HG03139 (cell line): ENCODE measurements at regions not wholly inside any gene's neighbourhood (a gene's known extent, or its start where the extent isn't known, plus 50 kb on each side); places are given as distances from the start of the nearest gene placed in this dataset.

Source experiments
- ATAC-seq: cut with Tn5 transposase; IDR thresholded peaks from one replicate; pipeline ENCODE4 v1.9.1; 2021; ENCODE audit not compliant: unreplicated experiment

DNA sequence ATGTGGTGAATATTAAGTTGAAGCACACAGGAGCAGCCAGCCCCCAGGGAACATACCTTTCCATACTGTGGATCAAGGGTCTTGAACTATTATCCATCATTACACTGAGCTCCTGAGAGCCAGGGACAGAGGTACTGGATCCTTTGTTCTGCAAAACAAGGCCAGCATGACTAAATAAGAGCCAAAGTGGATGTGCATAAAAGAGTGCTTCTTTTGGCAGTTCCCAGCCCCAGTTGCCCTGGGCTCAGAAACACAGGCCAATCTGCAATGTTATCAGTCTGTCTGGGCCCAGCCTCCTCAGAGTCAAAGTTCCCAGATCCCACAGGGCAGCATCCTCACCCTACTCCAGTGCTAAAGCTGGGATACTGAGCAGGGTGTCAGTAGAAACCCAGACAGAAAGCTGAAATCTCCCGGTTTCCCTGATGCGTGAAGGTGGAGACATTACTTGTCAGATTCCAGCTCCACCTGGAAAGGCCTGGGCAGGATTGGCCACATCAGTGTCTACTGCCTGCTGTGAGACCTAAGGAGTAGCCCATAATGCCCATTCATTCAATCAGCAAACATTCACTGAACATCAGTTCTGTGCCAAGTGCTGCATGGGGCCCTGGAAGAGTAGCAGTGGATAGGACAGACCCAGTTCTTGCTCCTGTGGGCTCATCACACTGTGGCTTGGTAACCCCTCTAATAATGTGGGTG is 342.7 kb downstream of the CXCL12 start:
- ATAC-seq, result no peak

DNA sequence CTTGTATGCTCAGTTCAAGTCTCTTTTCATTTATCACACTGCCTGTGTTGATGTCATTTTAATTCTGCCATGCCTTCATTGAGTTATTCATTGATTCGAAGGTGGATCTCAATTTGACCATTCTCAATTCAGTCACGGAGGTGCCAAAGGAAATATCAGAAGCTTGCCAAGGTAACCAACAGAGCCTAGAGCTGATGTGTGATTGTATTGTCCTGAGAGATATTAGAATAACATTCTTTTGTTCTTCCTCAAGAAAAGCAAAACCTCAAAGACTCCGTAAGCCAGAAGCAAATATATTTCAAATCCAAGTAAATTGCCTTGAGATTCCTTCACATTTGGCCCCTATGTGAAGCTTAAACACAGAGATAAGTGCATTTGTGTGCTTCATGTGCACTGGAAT is 345.3 kb downstream of the CXCL12 start:
- no peak for ATAC-seq

DNA sequence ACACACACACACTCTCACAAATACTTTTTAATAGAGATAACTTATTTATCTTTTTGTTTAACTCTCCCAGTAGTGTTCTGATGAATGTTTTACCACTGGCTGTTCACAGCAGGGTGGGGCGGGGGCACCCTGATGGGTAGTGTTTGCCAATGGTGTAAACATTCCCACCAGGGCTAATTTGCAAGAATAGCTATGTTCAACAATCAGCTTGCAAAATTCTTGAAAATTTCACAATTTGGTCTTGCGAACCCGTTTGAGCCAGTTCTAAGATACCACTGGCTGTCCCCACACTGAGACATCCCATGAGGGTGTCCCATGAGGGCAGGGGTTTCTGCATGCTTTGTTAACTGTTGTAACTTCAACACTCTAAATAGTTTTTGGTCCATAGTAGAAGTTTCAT is 348.5 kb downstream of the CXCL12 start:
- ATAC-seq, result no peak

DNA sequence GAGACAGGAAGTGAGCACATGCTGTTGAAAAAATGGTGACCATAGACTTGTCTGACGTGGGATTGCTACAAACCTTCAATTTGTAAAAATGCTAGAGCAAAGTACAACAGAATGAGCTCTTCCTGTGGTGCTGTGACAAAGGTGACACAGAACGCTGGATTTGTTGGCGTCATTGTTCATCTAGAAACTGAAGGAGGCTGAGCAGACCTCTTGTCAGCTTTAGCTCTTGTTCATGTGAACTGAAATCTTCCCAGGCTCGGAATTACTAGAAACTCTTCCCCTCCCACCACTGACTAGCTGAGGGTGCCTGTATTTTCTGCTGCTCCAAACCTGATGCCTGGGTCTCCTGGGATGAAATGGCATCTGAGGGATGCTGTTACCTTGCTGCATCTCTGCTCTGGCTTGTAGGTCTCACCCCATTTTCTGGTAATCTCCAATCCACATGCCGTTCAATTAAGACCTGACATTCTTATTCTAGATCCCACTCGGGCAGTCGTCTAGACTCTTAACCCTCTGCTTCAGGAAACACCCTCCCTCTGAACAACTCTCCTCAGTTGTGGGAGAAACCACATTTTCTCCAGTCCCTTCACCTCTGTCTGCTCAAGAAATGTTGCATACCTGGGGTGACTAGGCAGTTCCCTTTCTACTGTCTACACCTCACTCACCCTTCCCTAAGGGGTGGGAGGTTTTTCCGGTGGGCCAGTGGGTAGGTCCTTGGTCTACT is 349.3 kb downstream of the CXCL12 start:
- no peak for ATAC-seq

DNA sequence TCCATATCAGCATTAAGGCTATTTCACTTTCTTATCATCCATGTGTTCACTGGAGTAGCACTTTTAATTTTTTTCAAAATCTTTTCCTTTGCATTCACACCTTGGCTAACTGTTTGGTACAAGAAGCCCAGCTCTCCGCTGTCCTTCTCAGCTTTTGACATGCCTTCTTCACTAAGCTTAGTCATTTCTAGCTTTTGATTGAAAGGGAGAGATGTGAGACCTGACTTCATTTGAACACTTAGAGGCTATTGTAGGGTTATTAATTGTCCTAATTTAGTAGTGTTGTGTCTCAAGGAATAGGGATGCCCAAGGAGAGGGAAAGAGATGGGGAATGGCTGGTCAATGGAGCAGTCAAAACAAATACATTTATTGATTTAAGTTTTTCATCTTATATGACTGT is 350.0 kb downstream of the CXCL12 start:
- ATAC-seq, result no peak

DNA sequence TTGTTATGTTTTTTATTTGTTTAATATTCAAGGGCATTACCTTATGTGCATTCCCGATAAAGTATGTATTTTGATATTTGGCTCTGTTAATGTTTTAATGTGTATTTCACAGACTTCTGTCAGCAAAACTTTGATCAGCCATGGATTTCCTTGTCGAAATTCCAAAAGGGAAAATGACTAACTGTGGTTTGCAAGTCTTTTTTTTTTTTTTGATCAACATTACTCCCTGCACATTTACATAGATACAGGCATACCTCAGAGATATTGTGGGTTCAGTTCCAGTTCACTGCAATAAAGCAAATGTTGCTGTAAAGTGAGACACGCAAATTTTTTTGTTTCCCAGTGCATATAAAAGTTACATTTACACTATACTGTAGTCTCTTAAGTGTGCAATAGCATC is 351.9 kb downstream of the CXCL12 start:
- ATAC-seq, result no peak

DNA sequence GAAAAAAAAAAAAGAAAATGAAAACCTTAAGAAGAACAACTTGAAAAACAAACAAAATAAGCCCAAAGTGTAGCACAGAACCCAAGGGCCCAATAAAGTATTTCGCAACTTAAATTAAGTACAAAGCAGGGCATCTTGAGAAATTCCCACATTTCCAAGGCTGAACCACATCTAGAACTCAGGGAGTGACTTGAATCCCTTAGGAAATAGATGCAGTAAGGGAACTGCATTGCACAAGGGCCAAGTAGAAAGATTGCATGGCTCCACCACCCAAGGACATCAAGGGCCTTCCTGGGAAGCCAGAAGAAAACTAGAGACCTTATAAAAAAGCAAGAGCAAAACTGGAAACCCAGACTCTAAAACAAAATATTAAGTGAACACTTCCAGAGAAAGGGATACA is 352.7 kb downstream of the CXCL12 start:
- no peak for ATAC-seq

DNA sequence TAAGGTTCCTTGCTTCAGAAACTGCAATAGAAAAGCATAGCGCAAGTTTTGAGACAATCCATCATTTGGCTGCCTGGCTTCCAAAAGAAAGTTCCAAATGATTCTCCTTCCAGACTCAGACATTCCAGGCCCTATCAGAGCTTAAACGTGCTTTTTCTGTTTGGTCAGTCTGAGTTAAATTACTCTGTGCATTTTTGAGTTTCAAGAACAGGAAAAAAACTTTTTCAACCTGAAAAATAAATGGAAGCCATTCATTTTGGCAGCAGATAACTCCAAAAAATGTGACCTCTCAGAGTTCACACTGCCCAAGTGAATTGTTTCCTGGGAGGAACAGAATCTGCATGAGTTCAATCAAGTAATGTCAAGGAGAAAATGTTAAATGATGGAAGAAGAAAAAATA is 354.2 kb downstream of the CXCL12 start:
- ATAC-seq, result no peak

DNA sequence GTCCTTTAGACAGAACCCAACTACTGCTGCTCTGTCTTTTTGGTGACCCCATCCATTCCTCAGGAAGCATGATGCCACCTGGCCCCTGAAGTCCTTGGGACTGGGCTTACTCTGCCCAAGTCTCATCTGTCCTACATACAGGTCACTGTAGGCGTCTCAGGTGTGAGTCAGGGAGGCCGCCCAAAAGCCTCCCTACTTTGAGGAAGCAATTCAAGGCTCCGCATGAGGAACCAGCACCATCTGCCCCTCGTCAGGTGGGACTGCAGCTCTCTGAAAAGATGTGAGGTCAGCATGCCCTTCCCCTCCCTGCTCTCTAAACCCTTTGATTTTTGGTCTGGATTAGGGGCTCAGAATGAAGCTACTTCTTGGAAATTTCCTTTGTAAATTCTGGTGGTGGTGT is 354.8 kb downstream of the CXCL12 start:
- peak; percentile 85 for ATAC-seq

DNA sequence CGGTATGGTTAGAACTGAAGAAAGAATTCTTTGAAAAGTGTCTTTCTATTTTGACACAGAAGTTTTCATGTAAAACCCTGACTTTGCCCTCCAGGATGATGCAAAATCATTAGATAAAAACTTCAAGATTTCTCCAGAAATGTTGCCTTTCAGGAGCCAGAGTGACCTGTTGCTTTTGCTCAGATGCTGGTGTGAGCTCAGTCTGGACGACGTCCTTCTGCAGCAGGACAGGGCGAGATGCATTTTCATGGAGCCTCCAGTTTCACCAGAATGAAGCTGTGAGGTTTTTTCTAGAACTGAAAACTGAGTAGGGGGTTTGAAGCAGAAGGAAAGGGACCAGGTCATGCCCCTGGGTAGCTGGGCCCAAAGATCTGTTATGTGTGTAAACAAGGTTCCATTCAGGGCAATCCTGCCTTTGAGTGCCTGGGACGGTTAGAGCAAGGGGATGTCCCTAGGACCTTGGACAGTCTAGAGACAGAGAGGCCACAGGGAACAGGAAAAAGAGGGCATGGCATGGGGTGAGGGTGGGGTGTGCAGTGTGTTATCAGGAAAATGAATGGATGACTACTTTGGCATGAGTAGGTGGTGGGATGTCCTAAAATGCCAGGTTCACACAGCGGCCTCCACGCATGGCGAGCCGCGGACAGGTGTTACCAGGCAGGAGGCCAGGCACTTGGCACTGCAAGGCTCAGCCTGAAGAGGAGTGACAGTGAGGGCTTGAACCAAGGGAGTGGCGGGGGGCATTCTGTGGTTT is 356.3 kb downstream of the CXCL12 start:
- ATAC-seq, result no peak

DNA sequence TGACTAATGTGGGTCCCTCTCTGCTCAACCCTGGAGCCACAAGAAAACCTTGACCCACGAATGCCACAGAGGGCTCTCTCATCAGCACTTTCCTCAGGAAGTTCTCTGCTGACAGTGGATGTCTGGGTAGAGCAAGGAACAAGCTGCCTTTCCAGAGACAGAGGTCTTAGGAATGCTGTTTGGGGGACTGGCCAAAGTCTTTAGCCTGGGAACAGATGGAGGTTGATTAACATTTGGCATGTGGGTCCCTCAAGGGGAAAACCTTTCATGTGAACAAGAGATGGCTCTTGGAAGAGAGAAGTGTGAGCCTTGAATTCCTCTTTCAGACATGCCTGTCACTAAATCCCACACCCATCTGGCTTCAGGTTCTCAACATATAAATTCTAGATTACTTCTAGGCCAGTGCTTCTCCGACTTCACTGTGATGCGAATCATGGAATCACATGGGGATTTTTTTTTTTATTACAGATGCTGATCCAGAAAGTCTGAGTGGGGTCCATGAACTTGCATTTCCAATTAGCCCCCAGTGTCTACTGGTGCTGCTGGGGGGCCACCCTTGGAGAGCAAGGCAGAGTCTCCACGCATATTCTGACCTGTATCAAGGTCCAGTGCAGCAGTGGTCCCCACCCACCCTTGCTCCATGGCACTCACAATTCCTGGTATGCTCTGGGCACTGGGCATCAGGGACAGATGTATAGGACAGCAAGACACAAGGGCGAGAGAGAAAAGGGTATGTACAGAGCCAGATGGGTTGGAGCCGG is 360.4 kb downstream of the CXCL12 start:
- no peak for ATAC-seq

DNA sequence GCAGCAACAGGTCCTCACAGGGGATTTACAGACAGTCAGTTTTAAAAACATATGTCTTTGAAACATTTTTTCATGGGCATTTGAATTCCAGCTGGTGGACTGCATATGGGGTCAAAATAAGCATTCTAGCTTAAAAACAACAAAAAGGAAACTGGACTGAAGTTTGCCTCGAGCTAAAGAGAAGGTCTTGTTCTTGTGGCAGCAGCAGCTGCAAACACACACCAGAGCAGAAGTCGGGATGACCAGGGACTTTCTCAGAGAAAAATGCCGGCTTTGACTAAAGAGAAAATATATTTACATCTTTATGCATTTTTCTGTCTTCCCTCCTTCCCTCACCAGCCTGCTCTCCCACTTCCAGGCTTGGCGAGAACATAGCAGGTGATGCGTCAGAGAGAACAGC is 361.4 kb downstream of the CXCL12 start:
- no peak for ATAC-seq

DNA sequence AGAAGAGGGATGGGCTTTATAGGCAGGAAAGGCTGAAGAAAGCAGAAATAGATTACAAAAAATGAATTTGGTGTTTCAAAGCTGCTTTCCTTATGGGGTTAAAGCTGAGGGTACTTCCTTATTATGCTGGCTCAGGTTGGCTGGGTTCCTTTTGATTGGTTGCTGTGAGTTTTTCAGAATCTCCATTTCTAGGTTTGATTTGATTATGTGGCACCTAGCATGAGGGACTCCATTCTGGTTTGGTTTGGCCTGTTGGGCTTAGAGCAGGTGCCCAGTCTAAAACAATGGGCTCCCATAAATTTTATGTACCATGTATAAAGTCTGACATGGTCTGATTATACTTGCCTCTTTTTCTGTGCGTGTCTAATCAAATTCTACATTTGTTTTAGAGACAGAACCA is 362.7 kb downstream of the CXCL12 start:
- ATAC-seq, result no peak

DNA sequence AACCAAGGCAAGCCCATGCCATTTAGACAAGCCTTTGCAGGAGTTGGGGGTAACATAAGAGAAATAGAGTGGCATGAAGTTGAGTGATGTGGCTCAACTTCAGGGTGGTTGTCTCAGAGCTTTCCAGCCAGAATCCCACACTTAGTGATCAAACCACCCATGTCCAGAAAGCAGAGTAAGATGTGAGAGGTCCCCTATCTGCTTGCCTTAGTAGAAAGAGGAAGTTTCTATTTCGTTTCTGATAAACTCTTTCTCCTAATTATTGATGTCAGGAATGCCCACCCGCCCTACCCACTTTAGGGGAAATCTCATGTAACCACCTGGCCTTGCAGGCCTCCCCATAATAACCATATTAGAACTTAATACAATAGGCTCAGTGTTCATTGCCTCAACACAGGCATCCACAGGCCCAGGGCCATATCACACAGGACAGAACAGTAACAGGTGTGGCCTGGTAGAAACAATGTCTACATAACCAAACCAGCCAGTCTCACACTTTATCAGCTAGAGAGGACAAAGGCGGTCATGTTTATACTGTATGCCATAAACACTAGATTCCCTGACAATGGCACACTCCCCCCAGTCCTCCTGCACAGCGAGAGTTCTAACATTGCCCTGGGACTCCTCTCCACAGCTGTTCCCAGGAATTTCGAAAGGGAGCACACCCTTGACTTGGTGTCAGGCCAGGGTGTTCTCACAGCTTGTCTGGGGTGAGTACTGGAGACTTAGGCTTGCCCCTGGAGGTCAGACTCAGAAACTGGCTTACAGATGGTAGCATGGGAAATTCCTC is 364.4 kb downstream of the CXCL12 start:
- no peak for ATAC-seq

DNA sequence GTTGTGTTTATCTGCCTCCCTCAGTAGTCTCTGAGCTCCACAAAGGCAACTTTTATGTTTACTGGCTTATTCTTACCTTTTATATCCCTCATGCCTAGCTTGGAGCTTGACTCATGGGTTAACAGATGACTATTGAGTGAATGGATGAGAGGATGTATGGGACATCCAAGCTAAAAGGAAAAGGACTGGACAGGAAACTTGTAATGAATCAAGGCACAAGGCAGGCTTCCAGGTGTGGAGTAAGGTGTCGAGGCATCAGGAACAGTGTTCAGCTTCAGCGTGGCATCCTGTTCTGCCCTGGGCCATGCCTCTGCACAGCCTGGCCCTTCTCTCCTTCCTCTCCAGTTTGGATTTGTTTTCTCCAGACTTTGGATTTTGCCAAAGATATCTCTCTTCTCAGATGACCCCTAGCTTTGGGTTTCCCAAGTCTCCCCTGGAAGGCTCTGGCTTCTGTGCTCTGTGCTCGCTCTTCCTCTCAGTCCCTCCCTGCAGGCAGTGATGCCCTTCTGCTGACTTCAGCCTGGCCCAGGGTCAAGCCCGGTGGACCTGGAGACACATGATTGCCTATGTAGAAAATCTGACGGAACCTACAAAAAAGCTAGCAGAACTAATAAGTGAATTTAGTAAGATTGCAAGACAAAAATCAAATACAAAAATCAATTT is 367.3 kb downstream of the CXCL12 start:
- no peak for ATAC-seq

DNA sequence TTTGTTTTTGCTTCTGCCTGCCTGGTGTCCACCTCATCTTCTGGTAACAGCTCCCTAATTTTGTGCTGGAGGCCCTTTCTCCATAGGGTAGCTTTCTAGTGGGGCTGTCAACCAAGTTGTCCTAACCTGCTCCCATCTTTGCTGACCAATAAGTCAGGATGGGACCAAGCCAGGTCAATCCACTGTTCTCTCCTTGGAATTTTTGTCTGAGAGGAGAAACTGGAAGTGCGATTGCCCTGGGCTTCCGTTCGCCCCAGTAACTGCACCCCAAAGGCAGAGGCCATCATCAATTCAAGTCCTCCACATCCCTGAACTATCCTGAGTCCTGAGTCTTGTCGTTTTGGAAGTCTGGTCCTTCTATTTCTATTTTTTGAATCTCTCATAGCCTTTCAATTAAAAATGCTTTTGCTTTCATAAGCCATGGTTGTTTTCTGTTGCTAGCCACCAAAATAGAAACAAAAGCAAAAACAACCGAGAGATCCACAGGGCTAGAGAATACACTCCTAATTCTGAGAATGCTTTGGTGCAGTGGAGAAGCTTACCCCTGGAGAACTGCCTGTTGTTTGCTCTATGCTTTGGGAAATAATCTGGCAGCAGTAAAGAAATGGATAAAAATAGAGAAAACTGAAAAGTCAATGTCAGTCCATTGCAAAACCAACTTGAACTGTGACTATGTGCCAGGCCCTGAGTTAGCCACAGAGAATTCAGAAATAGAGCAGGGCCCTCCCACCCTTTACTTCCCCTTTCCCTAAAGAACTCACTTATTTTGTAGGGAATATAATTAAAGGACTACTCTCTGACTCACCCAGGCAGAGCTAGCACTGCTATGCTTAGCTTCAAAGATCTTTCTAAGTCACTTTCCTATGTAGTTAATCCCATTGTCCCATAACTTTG is 368.1 kb downstream of the CXCL12 start:
- no peak for ATAC-seq

DNA sequence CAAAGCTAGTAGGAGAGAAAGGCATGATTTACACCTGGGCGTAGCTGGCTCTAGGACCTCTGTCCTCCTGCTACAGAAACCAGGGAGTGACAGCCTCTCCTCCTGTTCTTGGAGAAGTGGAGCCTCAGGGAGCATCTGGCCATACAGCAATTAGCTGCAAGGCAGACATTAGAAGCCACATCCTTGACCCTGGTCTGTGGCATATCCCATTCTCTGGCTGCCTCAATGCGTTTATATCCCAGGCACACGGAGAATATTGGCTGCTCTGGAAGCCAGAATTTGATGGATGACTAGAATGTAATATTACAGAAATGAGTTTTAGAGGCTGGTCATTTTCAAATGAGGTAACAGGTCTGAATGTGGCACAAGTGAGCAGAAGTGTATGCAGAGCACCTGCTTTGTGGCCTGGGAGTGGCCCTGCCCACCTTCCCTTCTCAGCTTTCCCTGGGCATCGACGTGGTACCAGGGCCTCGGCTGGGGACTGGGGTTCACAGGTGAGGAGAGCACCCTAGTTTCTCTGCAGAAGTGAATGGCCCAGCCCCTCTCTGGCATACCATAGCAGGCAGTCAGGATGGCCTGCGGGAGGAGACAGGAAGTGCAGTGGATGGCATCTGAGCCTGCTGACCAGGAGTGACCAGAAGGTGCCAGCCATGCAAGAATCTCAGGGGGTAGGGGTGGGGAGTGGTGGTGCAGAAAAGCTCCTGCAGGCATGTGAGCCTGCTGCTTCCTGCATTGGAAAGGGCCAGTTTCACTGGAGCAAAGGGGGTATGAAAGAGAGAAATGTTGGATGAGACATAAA is 367.2 kb upstream of the ZNF32 start:
- no peak for ATAC-seq

DNA sequence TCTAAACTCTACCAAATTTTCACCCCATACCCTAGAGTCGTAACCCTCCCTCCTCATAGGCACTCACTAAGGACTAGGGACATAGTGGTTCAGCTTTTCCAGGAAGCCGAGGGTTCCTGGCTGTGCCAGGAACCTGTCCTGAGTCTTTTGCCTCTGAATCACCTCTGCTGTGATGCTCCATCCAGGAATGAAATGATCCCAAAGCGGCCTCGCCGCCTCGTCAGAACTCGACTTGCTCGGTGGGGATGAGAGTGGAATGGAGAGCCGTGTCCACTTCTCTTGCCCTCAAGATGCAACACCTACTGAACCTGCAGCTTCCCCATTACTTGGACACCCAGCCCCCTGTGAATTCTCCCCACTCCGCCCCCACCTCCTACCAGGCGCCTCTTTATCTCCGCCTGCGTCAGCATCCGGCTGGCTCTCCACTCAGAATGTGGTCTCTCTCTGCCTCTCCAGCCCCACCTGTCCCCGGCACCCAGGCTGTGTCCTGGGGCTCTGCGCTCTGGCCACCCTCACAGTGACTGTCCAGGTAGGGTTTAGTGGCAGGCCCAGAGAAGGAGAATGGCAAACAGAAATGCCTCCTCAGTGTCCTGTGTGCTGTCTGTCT is 366.1 kb upstream of the ZNF32 start:
- ATAC-seq, result no peak
